ENCODE measurements at regions not wholly inside any gene's neighbourhood (a gene's known extent, or its start where the extent isn't known, plus 50 kb on each side); places are given as distances from the start of the nearest gene placed in this dataset.

- TF ChIP-seq CTCF (conservative IDR thresholded peaks at IDR 0.05; ENCODE audit: low read length) (no peak), EZH2phosphoT487 (IDR thresholded peaks at IDR 0.05; ENCODE audit: borderline replicate concordance) (no peak)
Observed at GRCh38 chr5:51821697-51822096, 438.4 kb downstream of the ISL1 start.
